AG08396 (cell line): ENCODE measurements at regions not wholly inside any gene's neighbourhood (a gene's known extent, or its start where the extent isn't known, plus 50 kb on each side); places are given as distances from the start of the nearest gene placed in this dataset.
"Not testable (repeated sequence)": the region's sequence is repeated elsewhere in the genome, so short reads cannot be mapped to it uniquely, and the experiment has no call there.

ENCODE experiments used
- DNase-seq: peaks from one replicate; pipeline ENCODE4 v3.0.0; 2012; ENCODE audit warnings: low spot score, mixed read lengths

GRCh38 chr4:91653067-91653466 is 650.7 kb upstream of the GRID2 start:
- DNase-seq = no peak

- no peak for DNase-seq
These were observed 622.7 kb upstream of the GRID2 start for GRCh38 chr4:91681091-91681490.

GRCh38 chr4:91681544-91681943 is 622.2 kb upstream of the GRID2 start:
- DNase-seq = no peak

- DNase-seq = no peak
These were observed 618.8 kb upstream of the GRID2 start for GRCh38 chr4:91684955-91685354.

GRCh38 chr4:91688413-91688812 is 615.4 kb upstream of the GRID2 start:
- no peak for DNase-seq

GRCh38 chr4:91699691-91700090 is 604.1 kb upstream of the GRID2 start:
- not testable (repeated sequence) for DNase-seq

- no peak for DNase-seq
These were observed 573.9 kb upstream of the GRID2 start for GRCh38 chr4:91729851-91730250.

GRCh38 chr4:91734682-91735081 is 569.1 kb upstream of the GRID2 start:
- DNase-seq = no peak

GRCh38 chr4:91738831-91739230 is 564.9 kb upstream of the GRID2 start:
- not testable (repeated sequence) for DNase-seq

- no peak for DNase-seq
These were observed 557.2 kb upstream of the GRID2 start for GRCh38 chr4:91746551-91746950.

GRCh38 chr4:91751961-91752360 is 551.8 kb upstream of the GRID2 start:
- no peak for DNase-seq

- DNase-seq = no peak
These were observed 549.0 kb upstream of the GRID2 start for GRCh38 chr4:91754716-91755115.

GRCh38 chr4:91758487-91758886 is 545.3 kb upstream of the GRID2 start:
- DNase-seq = no peak

- no peak for DNase-seq
These were observed 539.7 kb upstream of the GRID2 start for GRCh38 chr4:91764085-91764484.

GRCh38 chr4:91769912-91770311 is 533.9 kb upstream of the GRID2 start:
- no peak for DNase-seq

- not testable (repeated sequence) for DNase-seq
These were observed 512.1 kb upstream of the GRID2 start for GRCh38 chr4:91791631-91792030.

GRCh38 chr4:91795947-91796346 is 507.8 kb upstream of the GRID2 start:
- DNase-seq = no peak

GRCh38 chr4:91812319-91812718 is 491.4 kb upstream of the GRID2 start:
- no peak for DNase-seq

- no peak for DNase-seq
These were observed 479.0 kb upstream of the GRID2 start for GRCh38 chr4:91824773-91825172.

GRCh38 chr4:91826186-91826585 is 477.6 kb upstream of the GRID2 start:
- DNase-seq = no peak

GRCh38 chr4:91827914-91828313 is 475.9 kb upstream of the GRID2 start:
- no peak for DNase-seq

- no peak for DNase-seq
These were observed 474.2 kb upstream of the GRID2 start for GRCh38 chr4:91829531-91829930.

- no peak for DNase-seq
These were observed 472.9 kb upstream of the GRID2 start for GRCh38 chr4:91830681-91831395.

- DNase-seq = no peak
These were observed 466.1 kb upstream of the GRID2 start for GRCh38 chr4:91837608-91838029.
